ENCODE measurements at regions not wholly inside any gene's neighbourhood (a gene's known extent, or its start where the extent isn't known, plus 50 kb on each side); places are given as distances from the start of the nearest gene placed in this dataset.

DNA sequence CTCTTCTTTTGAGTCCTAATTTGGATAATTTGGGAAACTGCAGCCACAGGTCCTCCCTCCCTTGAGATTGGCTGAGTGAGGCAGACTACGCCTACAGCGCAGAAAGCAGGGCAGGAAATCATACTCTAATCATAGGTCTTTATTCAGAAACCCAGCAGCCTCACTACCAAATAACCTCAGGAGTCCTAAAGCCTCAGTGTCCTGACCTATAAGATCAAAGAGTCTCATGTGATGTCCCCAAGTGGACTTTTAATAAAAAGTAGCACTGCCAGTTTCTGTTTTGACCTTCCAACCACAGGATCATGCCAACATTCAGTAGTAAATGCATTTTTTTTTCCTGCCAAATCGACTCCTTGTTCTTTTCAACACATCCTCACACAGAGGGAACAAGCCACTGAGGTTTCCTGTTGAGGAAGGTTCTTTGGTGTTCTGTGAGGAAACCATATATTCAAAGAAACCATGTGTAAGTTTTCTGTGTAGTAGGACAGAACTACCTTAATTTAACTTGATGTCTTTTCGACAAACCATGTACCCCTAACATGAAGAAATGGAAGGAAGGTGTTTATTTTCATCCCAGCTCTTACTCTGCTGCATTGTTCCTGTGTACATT lies 72.2 kb downstream of the VCPKMT start:
- H3K27ac ChIP-seq: no peak overlapping the region
- no peaks in the 10 kb centered on the region for H3K9me3 ChIP-seq (replicated peaks)

DNA sequence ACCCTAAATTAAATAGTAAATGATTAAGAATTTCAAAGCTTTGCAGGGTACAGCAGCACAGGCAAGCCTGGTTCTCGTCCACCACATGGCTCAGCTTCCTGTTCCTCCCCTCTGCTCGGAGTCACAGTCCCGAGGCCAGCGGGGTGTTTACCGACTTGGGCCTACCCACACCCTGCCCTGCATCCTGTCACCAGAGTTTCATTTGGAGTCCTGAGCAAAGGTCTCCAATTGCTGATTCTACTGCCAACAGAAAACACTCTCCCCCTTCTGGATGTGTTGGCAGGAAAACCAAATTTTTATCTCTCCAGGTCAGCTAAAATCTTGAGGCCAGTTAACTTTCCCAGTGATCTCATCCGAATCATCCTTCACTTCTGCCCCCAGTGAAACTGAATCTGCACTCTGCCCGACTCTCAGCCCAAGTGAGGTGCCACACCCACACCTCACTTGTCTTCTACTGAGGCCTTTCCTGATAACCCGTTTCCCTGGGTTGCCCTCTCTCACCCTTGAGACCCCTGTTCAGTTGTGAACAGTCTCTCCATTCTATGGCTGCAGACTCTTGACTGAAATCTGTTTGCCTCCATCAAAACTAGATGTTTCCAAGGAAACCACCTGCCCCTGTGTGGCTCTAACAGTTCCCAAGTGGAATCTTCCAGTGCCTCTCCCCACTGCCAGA lies 71.2 kb downstream of the VCPKMT start:
- no peak overlapping the region for H3K27ac ChIP-seq
- H3K9me3 ChIP-seq (replicated peaks): no peaks in the 10 kb centered on the region
- no peaks in the 10 kb centered on the region for H3K27me3 ChIP-seq
- no peak overlapping the region for H3K4me3 ChIP-seq
- no peak for DNase-seq
- no peaks in the 10 kb centered on the region for H3K36me3 ChIP-seq
- H3K4me1 ChIP-seq: peaks cover 7% of the 10 kb centered on the region

More for the DNA sequence above, 72.2 kb downstream of the VCPKMT start:
- H3K27me3 ChIP-seq: no peaks in the 10 kb centered on the region
- H3K4me3 ChIP-seq: no peak overlapping the region
- H3K4me1 ChIP-seq: peaks cover 8% of the 10 kb centered on the region
- no peaks in the 10 kb centered on the region for H3K36me3 ChIP-seq
- DNase-seq: no peak

DNA sequence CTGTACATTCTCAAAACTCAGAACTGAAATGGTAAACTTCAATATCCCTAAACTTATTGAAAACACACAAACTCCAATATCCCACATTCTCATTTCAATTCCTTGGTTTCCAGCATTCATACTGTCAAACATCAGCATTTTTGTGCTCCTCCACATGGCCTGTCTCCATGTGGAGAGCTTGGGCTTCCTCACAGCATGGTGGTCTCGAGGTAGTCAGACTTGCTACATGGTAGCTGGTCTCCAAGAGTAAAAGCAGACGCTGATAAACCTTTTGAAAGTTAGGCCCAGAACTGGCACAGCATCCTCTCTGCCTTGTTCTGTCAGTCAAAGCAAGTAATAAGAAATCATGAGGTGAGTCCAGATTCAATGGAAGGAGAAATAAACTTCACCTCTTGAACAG lies 70.5 kb downstream of the VCPKMT start:
- H3K9me3 ChIP-seq (replicated peaks): no peaks in the 10 kb centered on the region
- no peak overlapping the region for H3K4me3 ChIP-seq
- H3K27ac ChIP-seq: no peak overlapping the region
- H3K27me3 ChIP-seq: no peaks in the 10 kb centered on the region
- H3K36me3 ChIP-seq: no peaks in the 10 kb centered on the region
- peaks cover under 1% of the 10 kb centered on the region; the same call in 1 of the 2 replicates for H3K4me1 ChIP-seq
- no peak for DNase-seq

DNA sequence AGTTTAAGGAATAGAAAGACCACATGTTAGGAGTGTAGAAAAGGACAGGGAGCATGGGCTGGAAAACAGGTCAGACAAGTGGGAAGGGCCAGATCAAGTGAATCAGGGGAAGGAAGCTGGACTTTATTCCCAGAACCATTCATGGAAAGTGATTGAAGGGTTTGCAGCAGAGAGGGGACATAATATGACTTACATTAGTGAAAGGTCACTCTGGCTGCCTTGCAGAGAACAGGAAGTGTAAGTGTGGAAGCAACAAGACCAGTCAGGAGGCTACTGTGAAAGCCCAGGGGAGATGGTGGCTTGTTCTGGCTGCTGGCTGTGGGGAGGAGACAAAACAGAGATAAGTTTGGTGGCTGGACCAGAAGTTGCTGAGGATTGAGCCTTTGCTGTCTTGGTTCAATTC lies 69.1 kb downstream of the VCPKMT start:
- Histone ChIP-seq H3K9me3 (replicated peaks) (no peaks in the 10 kb centered on the region), H3K27ac (no peak overlapping the region), H3K36me3 (no peaks in the 10 kb centered on the region), H3K4me1 (no peaks in the 10 kb centered on the region), H3K27me3 (no peaks in the 10 kb centered on the region), H3K4me3 (no peak overlapping the region)
- DNase-seq: no peak

DNA sequence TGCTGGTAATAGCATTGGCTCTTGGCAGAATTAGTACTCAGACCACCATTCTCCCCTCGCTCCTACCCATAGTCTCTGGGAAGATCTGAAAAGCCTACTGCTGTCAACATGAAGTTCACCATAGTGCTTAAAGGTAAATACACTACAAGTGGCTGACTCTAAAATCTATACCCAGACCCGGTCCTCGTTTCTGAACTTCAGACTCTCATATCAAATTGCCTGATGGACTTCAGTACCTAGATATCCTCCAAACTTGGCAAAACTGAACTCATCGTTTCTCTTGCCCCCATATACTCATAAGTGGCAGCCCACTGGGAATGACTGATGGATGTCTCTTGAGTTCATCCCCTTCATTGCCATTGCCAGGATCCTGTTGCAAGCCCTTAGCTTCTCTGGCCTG lies 67.3 kb downstream of the VCPKMT start:
- no peaks in the 10 kb centered on the region for H3K9me3 ChIP-seq (replicated peaks)
- no peak for DNase-seq

GRCh38 chr14:50049703-50050570 lies 66.4 kb downstream of the VCPKMT start:
- Histone ChIP-seq H3K27me3 (no peaks in the 10 kb centered on the region), H3K27ac (no peak overlapping the region), H3K4me1 (no peaks in the 10 kb centered on the region), H3K4me3 (no peak overlapping the region), H3K36me3 (no peaks in the 10 kb centered on the region), H3K9me3 (replicated peaks) (no peaks in the 10 kb centered on the region)
- DNase-seq: no peak

More for the DNA sequence above, 67.3 kb downstream of the VCPKMT start:
- H3K4me1 ChIP-seq: no peaks in the 10 kb centered on the region
- H3K4me3 ChIP-seq: no peak overlapping the region
- no peaks in the 10 kb centered on the region for H3K36me3 ChIP-seq
- H3K27ac ChIP-seq: no peak overlapping the region
- no peaks in the 10 kb centered on the region for H3K27me3 ChIP-seq

DNA sequence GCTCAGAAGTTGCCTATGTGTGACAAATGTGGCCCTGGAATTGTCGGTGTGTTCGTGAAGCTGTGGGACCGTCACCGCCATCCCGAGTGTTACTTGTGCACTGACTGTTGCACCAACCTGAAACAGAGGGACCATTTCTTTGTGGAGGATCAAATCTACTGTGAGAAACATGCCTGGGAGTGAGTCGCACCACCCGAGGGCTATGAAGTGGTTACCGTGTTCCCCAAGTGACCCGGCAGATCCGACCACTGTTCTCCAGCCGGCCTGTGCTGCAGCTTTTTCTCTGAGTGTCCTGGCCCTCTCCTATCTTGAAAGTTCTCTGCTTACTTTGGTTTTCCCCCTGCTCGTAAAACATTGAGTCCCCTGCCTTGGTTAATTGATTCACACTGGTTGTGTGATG lies 65.3 kb downstream of the VCPKMT start:
- no peaks in the 10 kb centered on the region for H3K27me3 ChIP-seq
- no peak overlapping the region for H3K4me3 ChIP-seq
- no peaks in the 10 kb centered on the region for H3K9me3 ChIP-seq (replicated peaks)
- DNase-seq: no peak
- no peaks in the 10 kb centered on the region for H3K36me3 ChIP-seq
- H3K4me1 ChIP-seq: no peaks in the 10 kb centered on the region
- H3K27ac ChIP-seq: no peak overlapping the region

GRCh38 chr14:50051706-50052105 lies 64.7 kb downstream of the VCPKMT start:
- DNase-seq: no peak
- no peak overlapping the region for H3K4me3 ChIP-seq
- H3K27me3 ChIP-seq: no peaks in the 10 kb centered on the region
- H3K9me3 ChIP-seq (replicated peaks): no peaks in the 10 kb centered on the region
- H3K4me1 ChIP-seq: no peaks in the 10 kb centered on the region
- H3K36me3 ChIP-seq: no peaks in the 10 kb centered on the region
- H3K27ac ChIP-seq: no peak overlapping the region

DNA sequence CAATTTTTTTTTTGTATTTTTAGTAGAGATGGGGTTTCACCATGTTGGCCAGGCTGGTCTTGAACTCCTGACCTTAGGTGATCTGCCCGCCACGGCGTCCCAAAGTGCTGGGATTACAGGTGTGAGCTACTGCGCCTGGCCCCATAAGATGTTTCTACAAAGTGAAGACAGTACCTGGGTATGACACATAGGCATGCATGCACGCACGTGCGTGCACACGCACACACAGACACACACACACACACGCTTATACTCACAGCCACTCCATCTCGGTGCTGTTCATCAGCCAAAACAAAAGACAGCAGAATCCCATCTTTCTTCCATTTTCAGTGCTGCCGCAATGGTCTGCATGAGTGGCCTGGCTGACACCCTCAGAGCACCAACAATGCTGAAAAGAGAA lies 63.9 kb downstream of the VCPKMT start:
- H3K36me3 ChIP-seq: no peaks in the 10 kb centered on the region
- H3K4me1 ChIP-seq: no peaks in the 10 kb centered on the region
- H3K4me3 ChIP-seq: no peak overlapping the region
- no peak overlapping the region for H3K27ac ChIP-seq
- no peak for DNase-seq
- no peaks in the 10 kb centered on the region for H3K27me3 ChIP-seq
- no peaks in the 10 kb centered on the region for H3K9me3 ChIP-seq (replicated peaks)

GRCh38 chr14:50053935-50054334 lies 62.4 kb downstream of the VCPKMT start:
- no peak overlapping the region for H3K4me3 ChIP-seq
- H3K36me3 ChIP-seq: no peaks in the 10 kb centered on the region
- no peak overlapping the region for H3K27ac ChIP-seq
- DNase-seq: no peak
- no peaks in the 10 kb centered on the region for H3K27me3 ChIP-seq
- H3K9me3 ChIP-seq (replicated peaks): no peaks in the 10 kb centered on the region
- no peaks in the 10 kb centered on the region for H3K4me1 ChIP-seq

- no peaks in the 10 kb centered on the region for H3K27me3 ChIP-seq
- H3K9me3 ChIP-seq (replicated peaks): no peaks in the 10 kb centered on the region
- no peak for DNase-seq
- no peak overlapping the region for H3K4me3 ChIP-seq
- H3K36me3 ChIP-seq: no peaks in the 10 kb centered on the region
- H3K27ac ChIP-seq: no peak overlapping the region
- H3K4me1 ChIP-seq: peaks cover 2% of the 10 kb centered on the region
Observed at GRCh38 chr14:50055461-50056228, 60.7 kb downstream of the VCPKMT start.

GRCh38 chr14:50056435-50056834 lies 59.9 kb downstream of the VCPKMT start:
- H3K9me3 ChIP-seq (replicated peaks): no peaks in the 10 kb centered on the region
- no peak for DNase-seq
- H3K4me3 ChIP-seq: no peak overlapping the region
- H3K36me3 ChIP-seq: no peaks in the 10 kb centered on the region
- H3K27me3 ChIP-seq: no peaks in the 10 kb centered on the region
- no peak overlapping the region for H3K27ac ChIP-seq
- peaks cover 10% of the 10 kb centered on the region for H3K4me1 ChIP-seq

DNA sequence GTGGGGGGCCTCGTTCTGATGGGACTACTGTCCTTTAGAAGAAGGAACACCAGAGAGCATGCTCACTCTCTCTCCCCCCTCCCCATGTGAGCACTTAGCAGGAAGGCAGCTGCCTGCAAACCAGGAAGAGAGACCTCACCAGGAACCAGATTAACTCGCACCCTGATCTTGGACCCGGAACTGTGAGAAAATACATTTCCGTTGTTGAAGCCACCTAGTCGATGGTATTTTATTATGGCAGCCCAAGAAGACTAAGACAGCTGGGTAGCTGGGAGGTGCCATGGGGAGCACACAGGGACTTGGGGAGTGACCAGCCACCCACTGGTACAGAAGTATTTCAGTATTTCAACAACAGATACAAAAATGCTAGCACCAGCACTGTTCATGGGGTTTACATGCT lies 59.0 kb downstream of the VCPKMT start:
- H3K9me3 ChIP-seq (replicated peaks): no peaks in the 10 kb centered on the region
- H3K27ac ChIP-seq: no peak overlapping the region
- no peak overlapping the region for H3K4me3 ChIP-seq
- no peaks in the 10 kb centered on the region for H3K36me3 ChIP-seq
- H3K4me1 ChIP-seq: peaks cover 19% of the 10 kb centered on the region
- DNase-seq: no peak
- H3K27me3 ChIP-seq: no peaks in the 10 kb centered on the region

DNA sequence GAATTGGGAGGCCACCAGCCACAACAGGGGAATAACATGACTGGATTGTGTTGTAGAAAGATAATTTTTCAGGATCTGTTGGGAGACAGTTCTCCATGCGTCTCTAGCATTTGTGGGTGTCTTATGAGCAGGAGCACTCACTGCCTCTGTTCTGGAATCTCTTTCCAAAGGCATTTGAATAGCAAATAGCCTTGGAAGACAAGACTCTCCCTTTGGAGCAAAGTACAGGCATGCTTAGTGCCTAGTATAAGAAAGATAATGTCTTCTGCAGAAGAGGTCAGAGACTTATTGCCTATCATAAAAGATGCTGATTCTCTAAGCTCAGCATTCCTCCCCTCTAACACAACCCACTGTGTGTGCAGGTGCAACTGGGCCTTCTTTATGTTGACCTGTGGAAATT lies 58.3 kb downstream of the VCPKMT start:
- Histone ChIP-seq H3K4me1 (peaks cover 21% of the 10 kb centered on the region), H3K36me3 (no peaks in the 10 kb centered on the region), H3K27ac (no peak overlapping the region), H3K27me3 (no peaks in the 10 kb centered on the region), H3K9me3 (replicated peaks) (no peaks in the 10 kb centered on the region), H3K4me3 (no peak overlapping the region)
- no peak for DNase-seq

All from SJCRH30 (cell line).